ENCODE measurements at regions not wholly inside any gene's neighbourhood (a gene's known extent, or its start where the extent isn't known, plus 50 kb on each side); places are given as distances from the start of the nearest gene placed in this dataset.
A peak's percentile ranks its signal among the peaks of the same experiment; 100 is the strongest.

DNA sequence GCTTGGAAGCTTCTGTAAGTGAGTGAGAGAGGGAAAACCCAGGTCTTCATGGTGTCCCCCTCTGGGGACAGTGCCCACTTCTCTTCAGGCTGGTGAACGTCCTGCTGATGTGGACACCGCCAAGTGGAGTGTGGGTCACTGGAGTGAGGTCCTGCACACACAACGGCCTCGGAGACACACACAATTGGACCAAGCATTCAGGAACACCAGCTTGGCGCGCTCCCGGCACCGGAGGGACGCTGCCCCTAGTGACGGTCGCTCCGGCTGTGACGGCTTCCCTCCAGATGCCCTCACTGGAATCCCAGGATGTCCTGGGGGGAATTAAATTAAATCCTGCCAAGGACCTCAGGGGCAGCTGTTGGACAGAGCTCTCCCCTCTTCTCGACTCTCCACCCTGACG, 123.1 kb downstream of the ZNF664 start:
- DNase-seq (ENCODE audit: low spot score) = no peak

DNA sequence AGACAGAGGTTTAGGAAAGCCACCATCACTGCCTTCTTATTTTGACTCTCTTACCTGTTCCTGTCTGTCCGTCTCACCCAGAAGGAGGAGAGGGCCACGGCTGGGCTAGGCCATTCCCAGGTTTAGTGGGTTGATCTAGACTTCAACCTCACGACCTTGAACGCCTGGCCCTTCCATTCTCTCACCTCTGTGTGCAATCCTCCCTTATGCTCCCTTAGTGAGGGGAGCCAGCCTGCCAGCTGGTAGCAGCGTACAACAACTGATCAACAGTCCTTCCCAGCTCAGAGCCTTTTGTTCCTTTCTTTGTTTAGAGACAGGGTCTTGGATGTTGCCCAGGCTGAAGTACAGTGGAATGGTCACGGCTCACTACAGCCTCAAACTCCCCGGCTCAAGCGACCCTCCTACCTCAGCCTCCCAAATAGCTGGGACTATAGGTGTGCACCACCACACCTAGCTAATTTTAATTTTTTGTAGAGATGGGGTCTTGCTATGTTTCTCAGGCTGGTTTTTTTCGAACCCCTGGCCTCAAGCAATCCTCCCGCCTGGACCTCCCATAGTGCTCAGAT, 123.9 kb downstream of the ZNF664 start:
- no peak for DNase-seq (ENCODE audit: low spot score)

DNA sequence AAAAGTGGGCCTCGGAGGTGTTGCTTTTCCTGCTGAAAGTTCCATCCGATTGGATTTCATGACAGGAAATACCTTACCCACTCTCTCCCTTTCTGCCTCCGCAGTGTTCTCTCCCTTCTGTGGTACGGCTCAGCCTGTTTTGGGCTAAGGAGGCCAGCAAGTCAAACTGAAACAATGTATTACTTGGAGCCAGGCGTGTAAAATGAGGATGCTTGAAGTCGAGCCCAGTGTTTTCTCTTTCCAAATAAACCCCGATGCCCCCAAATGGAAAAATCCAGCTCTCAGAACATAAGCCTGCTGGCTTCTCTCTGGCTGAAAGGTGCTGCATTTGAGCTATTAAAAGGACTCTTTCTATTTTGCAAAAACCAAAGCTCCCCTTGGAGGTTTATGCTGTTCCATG, 124.7 kb downstream of the ZNF664 start:
- DNase-seq (ENCODE audit: low spot score) = peak; percentile 45

DNA sequence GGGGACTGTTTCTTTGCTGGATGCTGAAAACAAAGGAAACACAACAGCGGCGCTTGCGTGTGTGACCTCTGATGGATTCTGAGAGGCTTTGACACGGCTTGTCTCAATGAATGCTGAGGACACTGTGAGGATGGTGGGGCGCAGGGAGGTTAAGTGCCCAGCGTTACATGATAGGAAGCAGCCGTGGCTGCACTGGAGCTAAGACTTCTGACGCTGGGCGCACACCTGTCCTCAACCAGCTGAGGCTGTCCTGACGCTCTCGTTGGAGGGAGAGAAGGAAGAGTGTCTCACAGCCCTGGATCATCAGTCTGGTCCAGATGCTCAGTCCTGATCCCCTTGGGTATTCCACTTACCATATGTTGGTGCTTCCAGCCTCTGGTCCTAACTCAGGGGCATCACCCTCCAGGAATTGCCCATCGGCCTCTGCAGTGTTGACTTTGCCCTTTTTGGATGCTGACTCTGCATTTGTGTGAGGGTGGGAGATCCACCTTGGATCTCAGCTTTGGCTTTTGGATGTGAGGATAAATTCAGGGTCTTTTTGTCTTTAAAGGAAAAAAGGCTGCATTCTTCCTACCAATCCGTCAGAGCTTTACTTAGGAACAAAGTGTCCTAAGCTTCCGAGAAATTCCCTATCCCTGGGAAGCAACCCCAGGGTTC, 125.2 kb downstream of the ZNF664 start:
- DNase-seq (ENCODE audit: low spot score) = no peak

DNA sequence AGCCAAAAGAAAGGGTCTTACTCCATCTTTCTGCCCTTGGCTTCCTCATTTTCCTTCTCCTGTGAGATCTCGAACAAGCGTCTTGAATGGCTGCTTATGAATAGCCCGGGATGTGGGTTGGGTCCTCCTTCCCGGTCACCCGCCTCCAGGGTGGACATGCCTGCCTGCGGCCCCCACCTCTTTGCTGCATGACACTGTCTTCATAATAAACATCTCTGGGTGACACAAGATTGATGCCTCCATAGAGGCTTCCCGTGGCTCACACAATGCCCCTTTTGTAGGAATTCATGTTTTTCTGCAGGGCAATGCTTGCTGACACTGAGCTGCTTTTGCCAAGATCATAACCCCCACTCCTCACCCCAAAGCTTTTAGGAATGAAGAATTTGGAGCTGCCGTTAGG, 125.9 kb downstream of the ZNF664 start:
- DNase-seq (ENCODE audit: low spot score) = no peak

DNA sequence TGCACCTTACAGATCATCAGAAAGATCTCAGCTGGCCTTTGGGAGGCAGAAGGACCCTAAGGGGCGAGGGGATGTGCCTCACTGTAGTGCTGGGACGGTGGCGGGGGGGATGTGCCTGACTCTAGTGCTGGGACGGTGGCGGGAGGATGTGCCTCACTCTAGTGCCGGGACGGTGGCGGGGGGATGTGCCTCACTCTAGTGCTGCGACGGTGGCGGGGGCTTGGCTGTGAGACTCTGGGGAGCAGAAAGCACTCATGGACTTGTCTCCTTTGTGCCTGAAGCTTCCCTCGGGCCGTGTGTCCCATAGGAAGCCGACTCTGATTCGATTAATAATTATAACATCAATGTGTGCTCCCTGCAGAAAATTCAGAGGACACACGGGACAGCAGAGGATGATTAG, 126.6 kb downstream of the ZNF664 start:
- no peak for DNase-seq (ENCODE audit: low spot score)

DNA sequence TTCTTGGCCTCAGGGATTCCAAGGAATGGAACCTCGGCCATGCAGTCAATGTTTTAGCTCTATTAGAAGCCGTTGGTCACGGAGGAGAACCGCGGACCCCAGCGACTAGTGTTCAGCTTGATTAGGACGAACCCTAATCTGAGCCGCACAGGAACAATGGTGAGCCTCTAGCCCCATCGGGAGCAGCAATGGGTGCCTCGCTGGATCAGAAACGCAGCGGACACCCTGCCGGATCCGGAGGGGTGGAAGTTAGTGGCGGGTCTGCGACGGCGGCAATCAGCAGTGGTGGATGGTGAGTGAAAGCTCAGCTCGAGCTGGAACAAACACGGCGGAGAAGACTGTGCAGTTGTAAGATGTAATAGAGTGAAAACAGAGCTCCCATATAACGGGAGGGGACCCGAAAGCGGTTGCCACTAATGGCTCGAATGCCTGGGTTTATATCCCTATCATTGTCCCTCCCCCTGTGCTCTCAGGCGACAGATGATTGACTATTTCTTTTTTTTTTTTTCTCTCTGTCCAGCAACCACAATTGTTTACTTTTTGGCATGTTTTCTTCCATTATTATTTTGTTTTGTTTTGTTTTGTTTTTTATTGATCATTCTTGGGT, 127.7 kb downstream of the ZNF664 start:
- DNase-seq (ENCODE audit: low spot score) = no peak

DNA sequence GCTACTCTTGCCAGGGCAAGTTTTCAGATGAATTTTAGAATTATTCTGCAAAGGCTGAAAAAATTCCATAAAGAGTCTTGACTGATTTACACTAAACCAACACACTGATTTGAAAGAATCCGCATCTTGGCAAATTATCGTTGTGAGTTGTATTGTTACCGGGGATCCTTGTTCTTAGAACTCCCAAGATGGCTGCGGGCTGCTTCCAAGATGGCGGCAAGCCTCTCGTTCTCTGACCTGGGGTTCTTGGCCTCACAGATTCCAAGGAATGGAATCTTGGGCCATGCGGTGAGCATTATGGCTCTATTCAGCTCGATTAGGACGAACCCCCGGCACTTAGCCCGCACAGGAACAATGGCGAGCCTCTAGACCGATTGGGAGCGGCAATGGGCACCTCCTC, 132.5 kb downstream of the ZNF664 start:
- no peak for DNase-seq (ENCODE audit: low spot score)

DNA sequence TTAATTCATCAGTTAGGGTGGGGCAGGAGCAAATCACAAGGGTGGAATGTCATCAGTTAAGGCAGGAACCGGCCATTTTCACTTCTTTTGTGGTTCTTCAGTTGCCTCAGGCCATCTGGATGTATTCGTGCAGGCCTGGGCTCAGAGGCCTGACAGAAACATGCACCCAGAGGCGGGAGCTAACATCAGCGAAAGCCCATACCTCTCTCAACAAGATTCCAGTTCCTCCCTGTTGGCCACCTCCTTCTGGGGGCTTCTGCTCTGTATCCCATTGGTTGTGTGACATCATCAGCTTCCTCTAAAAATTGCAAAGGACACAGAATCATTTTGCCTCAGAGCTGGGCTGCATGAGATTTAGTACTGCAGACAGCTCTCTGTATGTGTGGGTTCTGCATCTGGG, 134.3 kb downstream of the ZNF664 start:
- no peak for DNase-seq (ENCODE audit: low spot score)

DNA sequence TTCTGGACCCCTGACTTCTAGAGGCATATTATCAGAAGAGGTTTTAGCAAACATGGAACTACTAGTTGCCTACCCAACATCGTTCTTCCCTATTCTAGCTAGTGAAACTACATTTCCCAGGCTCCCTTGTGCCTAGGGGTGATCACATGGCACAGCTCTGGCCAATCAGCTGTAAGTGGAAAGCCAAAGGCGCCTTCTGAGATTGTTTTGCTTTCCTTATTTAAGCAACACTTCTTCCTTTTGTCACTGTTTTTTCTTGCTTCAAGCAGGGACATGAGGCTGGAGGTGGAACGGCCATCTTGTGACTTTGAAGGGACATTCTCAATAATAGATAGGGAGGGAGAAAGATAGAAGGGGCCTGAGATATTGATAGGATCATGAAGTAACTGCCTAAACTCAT, 136.7 kb downstream of the ZNF664 start:
- peak; percentile 39 for DNase-seq (ENCODE audit: low spot score)

DNA sequence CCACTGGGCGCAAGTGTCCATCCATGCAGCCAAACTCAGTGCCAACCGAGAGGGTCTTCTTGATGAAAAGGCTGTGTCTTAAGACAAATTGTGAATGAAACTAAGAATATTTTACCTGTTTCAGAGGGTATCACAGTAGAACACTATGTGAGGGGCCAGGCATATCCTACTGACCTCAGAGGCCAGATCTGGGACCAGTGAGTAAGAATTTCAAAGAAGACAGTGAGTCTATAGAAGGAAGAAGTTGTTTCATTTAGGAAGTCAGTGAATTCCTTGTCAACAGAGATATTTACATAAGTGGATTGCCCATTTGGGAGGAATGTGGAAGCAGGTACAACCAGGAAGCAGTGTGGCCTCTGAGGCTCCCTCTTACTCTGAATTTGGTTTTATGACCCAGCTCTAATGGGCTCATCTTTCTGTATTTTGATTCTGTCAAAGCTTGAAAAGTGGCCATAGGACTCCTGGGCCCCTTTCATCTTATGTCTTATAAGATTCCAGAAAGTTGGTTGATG, 137.4 kb downstream of the ZNF664 start:
- DNase-seq (ENCODE audit: low spot score) = no peak

DNA sequence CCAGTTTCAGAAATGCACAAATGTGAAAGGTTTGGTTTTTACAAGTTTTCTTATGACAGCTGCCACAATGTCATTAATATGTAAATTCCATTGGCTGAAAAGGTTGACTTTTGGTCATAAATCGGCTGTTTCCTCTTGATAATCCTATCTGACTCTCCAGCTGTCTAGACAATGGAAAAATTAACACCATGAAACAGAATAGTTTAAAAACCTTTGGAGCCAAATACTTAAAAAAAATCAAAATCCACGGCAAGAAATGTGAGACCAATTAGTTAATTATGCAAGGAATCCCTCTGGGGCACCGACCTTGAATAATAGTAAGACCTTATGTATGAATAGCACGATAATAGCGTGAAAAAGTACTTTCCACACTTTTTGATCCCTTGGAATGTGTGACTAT, 138.0 kb downstream of the ZNF664 start:
- no peak for DNase-seq (ENCODE audit: low spot score)

DNA sequence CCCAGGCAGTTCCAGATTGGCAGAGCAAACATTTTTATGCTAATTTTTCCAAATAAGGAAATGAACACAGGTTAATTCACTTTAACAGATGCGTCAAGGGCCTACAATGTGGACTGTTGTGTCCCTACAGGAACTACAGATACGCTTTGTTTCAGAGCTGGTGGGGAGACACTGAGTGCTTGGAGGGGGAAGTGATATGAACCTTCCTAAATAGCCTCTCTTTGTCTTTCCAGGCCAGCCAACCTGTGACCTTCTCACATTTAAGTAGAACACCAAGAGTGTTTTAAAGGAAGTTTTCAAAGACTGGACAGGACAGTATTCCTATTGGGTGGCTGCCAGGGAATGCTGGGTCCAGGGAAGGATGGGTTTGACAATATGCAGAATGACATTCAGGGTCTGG, 141.3 kb downstream of the ZNF664 start:
- DNase-seq (ENCODE audit: low spot score) = no peak

DNA sequence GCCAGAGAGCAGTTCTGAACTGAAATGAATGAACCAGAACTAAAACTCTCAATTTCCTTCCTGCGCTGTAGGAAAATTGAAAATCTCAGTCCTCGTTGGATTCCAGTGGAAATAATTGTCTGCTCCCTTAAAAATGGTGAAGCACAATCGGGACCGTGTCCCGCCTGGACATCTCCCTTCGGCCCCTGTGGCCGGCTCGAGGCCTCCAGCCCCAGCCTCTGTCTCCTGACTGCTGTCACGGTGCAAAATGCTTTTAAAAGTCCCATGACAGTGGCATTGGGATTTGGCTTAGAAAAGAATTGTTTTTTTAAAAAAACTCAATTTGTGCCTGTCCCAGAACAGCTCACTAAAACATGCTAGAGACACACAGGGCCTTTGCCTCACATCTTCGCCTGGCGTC, 142.5 kb downstream of the ZNF664 start:
- no peak for DNase-seq (ENCODE audit: low spot score)

DNA sequence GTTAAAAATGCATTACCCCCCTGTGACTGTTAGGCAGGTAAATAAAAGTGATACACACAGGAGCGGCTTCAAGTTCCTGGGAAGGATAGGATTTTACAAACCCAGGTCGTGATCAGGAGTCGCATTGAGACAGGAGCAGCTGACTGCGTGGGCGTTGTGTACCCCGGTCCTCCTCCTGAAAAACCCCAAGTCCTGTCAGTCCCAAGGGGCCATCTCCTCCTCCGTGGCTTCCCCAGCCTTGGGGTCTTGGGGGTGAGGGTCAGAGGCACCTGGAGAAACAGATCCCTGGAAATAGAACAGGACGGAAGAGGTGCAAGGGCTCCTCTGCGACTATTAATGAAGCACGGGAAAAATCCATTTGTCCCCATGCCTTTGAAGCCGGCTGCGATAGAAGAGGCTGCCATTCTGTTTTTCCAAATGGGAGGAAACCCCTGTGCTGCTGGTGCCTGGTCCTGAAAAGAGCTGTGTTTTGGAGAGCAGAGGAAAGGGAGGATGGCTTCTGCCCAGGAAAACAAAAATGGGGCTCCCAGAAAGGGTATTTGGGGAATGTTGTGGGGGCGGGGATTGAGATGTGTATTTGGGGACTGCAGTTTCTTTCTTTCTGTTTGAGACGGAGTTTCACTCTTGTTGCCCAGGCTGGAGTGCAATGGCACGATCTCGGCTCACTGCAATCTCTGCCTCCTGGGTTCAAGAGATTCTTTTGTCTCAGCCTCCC, 143.1 kb downstream of the ZNF664 start:
- no peak for DNase-seq (ENCODE audit: low spot score)

DNA sequence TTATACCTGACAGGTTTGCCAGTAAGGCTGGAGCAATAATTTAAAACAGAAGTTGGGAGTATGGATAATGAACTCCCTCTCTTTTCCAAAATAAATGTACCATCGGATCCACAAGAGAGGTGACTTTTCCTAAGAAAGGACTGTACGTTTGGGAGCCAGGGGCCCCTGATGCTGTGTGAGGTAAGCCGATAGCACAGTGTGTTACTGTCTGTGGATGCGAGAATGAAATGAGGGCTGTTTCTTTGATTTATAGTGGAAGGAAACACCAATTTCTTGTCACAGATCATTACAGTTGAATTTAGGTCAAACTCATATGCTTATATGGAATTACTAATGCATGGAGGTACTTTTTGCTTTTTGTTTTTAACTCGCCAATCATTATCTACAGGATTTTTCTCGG, 147.7 kb downstream of the ZNF664 start:
- DNase-seq (ENCODE audit: low spot score) = no peak

DNA sequence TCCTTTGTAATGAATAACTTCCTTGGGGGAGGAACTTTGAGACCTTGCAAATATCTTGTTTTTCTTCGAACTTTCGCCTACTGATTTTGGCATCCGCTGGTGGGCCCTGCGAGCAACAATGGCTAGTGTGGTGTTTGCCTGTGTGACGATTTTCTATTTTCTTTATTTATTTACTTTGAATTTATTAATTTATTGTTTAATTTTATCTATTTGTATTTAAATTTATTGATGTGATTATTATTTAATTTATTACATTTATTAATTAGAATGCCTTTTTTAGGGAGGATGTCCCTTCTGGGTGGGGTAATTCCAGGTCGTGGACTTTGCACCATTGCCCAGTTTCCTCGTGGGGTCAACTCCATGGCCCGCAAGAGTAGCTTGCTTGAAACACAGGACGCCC, 149.7 kb downstream of the ZNF664 start:
- DNase-seq (ENCODE audit: low spot score) = no peak

DNA sequence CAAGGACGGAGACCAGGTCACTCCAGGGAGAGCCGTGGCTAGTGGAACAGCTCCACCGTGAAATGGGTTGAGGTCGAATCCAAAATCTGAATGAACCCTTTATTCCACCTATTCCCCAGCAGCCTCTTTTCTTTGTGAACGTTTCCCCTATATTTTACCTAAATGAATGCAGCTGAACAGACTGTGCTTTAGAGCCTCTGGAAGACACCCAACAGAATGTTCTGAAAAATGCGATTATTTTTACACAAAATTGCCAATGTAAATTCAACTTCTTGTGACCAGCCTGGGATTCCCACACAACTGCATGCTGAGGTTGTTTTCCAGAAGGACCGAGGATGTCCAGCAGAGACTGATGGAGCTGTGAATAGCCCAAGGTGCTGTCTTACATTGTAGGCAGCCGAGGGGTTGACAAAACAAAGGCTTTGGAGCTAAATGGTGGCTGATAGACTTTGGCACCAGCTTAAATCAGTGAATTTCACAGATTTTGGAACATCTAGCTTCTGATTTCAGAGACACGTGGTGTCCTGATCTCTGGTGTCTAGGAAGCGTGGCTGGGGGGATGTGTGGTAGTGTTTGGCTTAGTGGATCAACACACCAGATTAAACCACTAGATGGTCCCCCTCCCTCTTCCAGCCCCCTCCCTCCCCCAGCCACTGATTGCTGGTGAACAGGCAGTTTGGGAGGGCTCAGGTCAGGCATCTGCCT, 150.4 kb downstream of the ZNF664 start:
- DNase-seq (ENCODE audit: low spot score) = no peak

DNA sequence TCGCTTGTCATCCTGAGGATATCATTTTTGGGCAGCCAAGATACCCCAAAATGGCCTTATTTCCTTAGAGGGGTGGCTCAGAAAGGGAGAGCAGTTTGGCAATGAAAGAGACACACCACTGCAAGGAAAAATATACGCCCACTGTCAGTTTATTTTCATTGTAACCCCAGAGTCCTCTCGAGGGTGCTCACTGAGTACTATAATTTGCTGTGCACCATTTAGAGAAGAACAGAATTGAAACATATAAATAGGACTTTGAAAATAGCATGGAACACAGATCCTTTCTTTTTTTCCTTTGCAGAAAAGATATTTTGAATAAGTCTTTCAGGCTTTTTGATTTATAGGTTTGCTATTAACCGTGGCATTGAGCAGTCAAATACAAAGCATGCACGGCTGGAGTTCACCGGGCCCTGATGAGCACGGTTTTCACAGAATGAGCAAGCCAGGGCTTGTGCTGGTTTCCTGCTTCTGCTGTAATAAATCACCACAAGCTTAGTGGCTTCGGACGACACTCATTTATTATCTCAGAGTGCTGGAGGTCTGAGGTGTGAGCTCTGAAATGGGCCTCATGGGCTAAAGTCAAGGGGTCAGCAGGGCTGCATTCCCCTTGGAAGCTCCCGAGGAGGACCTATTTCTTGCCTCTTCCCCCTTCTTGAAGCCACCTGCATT, 152.3 kb downstream of the ZNF664 start:
- DNase-seq (ENCODE audit: low spot score) = no peak

DNA sequence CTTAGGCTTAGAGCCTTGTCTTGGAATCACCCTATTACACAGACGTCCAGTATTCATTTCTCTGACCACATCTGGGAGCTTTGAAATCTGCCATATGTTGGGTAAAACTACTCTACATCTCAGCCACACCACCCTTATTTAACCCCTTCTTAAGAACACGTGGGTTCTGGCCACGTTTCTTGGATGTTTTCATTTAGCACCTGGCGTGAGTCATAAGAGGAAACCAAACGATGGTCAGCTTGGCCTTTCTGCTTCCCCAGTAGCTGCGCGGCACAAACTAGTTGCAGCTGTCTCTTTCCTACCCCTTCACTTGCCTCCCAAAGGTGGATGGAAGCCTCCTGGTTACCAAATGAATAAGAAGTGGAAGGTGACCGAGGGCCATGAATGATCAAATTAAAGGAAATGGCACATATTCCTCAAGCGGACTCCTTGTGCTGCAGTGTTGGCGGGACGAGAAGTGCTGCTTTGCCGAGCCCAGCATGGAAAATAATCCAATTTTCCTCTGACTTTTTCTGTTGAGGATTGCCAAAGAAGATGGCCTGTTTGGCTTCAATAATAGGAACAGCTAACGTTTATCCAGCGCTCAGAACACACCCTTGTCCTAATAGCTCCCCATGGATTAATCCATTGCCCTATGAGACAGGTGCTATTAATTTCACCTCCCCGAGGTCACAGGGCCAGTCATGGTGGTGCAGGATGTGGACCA, 154.1 kb downstream of the ZNF664 start:
- no peak for DNase-seq (ENCODE audit: low spot score)

DNA sequence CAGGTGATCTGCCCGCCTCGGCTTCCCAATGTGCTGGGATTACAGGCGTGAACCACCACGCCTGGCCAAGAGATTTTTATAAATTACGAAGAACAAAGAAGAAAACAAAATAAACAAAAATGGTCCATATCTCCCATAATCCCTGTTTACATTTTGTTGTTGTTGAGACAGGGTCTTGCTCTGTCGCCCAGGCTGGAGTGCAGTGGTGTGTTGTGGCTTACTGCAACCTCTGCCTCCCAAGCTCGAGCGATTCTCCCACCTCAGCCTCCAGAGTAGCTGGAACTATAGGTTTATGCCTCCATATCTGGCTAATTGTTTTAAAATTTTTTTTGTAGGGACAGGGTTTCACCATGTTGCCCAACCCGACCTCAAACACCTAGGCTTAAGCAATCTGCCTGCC, 156.1 kb downstream of the ZNF664 start:
- no peak for DNase-seq (ENCODE audit: low spot score)
